ENCODE measurements at regions not wholly inside any gene's neighbourhood (a gene's known extent, or its start where the extent isn't known, plus 50 kb on each side); places are given as distances from the start of the nearest gene placed in this dataset.
"Not testable (repeated sequence)": the region's sequence is repeated elsewhere in the genome, so short reads cannot be mapped to it uniquely, and the experiment has no call there.

DNA sequence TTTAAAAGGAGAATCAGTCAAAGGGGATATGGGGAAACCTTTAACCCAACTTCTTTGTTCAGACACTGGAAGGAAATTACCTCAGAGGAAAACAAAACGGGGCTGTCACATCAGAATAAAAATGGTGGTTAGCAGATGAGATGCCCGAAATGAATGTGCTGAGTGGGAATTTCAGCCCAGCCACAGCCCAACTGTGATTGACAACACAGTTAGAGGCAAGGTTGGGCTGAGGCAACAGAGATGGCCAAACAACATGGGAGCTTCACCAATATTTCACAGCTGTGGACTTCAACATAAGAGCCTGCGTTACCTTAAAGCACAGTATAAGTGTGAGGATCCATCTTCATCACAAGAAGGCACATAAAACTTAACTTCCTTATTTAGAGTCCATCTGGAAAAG is 133.5 kb upstream of the PTPRZ1 start:
- Histone ChIP-seq H3K36me3 (ENCODE audit: insufficient read depth, low read length) (no peaks in the 10 kb centered on the region), H2AFZ (ENCODE audit: low read length) (no peak overlapping the region), H3K9me3 (ENCODE audit: insufficient read depth, low read depth, low read length) (no peaks in the 10 kb centered on the region), H3K4me2 (ENCODE audit: low read depth, low read length, poor library complexity, severe bottlenecking) (no peak overlapping the region), H3K4me1 (ENCODE audit: insufficient read depth, low read length, poor library complexity, severe bottlenecking) (no peaks in the 10 kb centered on the region), H3K4me3 (ENCODE audit: low read length, poor library complexity, severe bottlenecking) (no peak overlapping the region), H3K9ac (ENCODE audit: low read depth, low read length, poor library complexity, severe bottlenecking) (no peak overlapping the region), H3K9me2 (replicated peaks; ENCODE audit: low read depth, low read length) (no peaks in the 10 kb centered on the region), H3K79me2 (ENCODE audit: insufficient read depth, low read length) (no peaks in the 10 kb centered on the region), H4K20me1 (ENCODE audit: insufficient read depth, low read length, poor library complexity, severe bottlenecking) (no peaks in the 10 kb centered on the region), H3K27me3 (ENCODE audit: insufficient read depth, low read length, poor library complexity, severe bottlenecking) (no peaks in the 10 kb centered on the region), H3F3A (ENCODE audit: low read depth) (no peaks in the 10 kb centered on the region)
- TF ChIP-seq EZH2phosphoT487 (IDR thresholded peaks at IDR 0.05; ENCODE audit: borderline replicate concordance) = no peak
- TF ChIP-seq, protein P1, sequence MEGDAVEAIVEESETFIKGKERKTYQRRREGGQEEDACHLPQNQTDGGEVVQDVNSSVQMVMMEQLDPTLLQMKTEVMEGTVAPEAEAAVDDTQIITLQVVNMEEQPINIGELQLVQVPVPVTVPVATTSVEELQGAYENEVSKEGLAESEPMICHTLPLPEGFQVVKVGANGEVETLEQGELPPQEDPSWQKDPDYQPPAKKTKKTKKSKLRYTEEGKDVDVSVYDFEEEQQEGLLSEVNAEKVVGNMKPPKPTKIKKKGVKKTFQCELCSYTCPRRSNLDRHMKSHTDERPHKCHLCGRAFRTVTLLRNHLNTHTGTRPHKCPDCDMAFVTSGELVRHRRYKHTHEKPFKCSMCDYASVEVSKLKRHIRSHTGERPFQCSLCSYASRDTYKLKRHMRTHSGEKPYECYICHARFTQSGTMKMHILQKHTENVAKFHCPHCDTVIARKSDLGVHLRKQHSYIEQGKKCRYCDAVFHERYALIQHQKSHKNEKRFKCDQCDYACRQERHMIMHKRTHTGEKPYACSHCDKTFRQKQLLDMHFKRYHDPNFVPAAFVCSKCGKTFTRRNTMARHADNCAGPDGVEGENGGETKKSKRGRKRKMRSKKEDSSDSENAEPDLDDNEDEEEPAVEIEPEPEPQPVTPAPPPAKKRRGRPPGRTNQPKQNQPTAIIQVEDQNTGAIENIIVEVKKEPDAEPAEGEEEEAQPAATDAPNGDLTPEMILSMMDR (conservative IDR thresholded peaks at IDR 0.05; ENCODE audit: low read length) = no peak

DNA sequence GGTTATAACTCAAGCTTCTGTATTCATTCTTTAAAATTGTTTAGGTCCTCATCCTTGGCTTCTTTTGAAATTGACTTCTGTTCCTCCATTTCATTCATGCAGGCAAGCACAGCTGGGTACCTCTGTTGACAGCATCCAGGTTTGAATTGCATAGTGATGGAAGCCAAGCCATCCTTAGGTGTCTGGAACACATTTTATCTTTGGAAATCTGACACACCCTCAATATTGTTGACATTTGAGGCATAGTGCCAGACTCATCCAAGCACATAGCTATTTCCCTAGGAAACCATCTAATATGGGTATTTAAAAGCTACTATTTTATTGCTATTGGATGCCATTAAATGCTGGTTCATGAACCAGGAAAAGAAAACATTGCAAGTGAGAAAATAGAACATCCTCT is 142.1 kb upstream of the PTPRZ1 start:
- Histone ChIP-seq H3K36me3 (ENCODE audit: insufficient read depth, low read length) (no peaks in the 10 kb centered on the region), H3K4me3 (ENCODE audit: low read length, poor library complexity, severe bottlenecking) (no peak overlapping the region), H3K9me3 (ENCODE audit: insufficient read depth, low read depth, low read length) (no peaks in the 10 kb centered on the region), H3K9me2 (replicated peaks; ENCODE audit: low read depth, low read length) (no peaks in the 10 kb centered on the region), H2AFZ (ENCODE audit: low read length) (no peak overlapping the region), H3K4me2 (ENCODE audit: low read depth, low read length, poor library complexity, severe bottlenecking) (no peak overlapping the region), H3F3A (ENCODE audit: low read depth) (no peaks in the 10 kb centered on the region), H3K27me3 (ENCODE audit: insufficient read depth, low read length, poor library complexity, severe bottlenecking) (no peaks in the 10 kb centered on the region), H3K4me1 (ENCODE audit: insufficient read depth, low read length, poor library complexity, severe bottlenecking) (no peaks in the 10 kb centered on the region), H3K9ac (ENCODE audit: low read depth, low read length, poor library complexity, severe bottlenecking) (no peak overlapping the region), H4K20me1 (ENCODE audit: insufficient read depth, low read length, poor library complexity, severe bottlenecking) (no peaks in the 10 kb centered on the region), H3K79me2 (ENCODE audit: insufficient read depth, low read length) (no peaks in the 10 kb centered on the region)
- TF ChIP-seq, protein P1 (conservative IDR thresholded peaks at IDR 0.05; ENCODE audit: low read length) = no peak
- TF ChIP-seq EZH2phosphoT487 (IDR thresholded peaks at IDR 0.05; ENCODE audit: borderline replicate concordance) = no peak

DNA sequence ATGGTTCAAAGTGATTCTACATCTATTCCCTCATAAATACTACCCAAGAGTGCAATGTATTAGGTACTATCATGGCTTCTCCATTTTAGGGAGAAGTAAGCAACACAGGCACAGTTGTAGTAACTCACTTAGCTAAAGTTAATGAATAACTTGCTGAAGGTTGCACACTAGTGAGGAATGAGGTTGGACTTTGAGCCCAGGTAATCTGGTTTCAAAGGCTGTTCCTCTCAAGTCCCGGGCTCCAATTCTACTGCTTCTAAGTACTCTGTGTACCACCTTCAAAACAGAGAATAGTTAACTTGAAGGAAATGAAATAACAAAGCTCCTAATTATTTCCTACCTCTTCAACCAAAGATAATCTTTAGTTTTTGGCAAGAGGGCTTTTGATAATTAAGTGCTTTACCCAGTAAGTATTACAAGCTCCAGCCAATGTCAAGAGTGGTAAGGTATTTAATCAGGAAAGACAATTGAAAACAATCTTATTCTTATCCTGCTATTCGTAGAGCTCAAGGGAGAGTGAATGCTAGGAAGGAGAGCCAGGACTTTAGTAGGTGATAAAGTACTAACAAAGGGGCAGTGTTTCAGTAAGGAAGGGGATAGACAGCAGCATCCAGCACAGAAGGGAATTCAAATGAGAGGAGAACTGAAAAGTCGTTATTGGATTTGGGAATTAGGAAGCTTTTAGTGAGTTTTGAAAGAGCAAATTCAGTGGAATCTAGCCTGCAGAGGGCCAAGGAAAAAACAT is 158.2 kb upstream of the PTPRZ1 start:
- H3K4me2 ChIP-seq (ENCODE audit: low read depth, low read length, poor library complexity, severe bottlenecking) = no peak overlapping the region
- H3K9me3 ChIP-seq (ENCODE audit: insufficient read depth, low read depth, low read length) = no peaks in the 10 kb centered on the region
- H3K9ac ChIP-seq (ENCODE audit: low read depth, low read length, poor library complexity, severe bottlenecking) = no peak overlapping the region
- H3K9me2 ChIP-seq (replicated peaks; ENCODE audit: low read depth, low read length) = no peaks in the 10 kb centered on the region
- no peak for TF ChIP-seq EZH2phosphoT487 (IDR thresholded peaks at IDR 0.05; ENCODE audit: borderline replicate concordance)
- TF ChIP-seq, protein P1 (conservative IDR thresholded peaks at IDR 0.05; ENCODE audit: low read length) = no peak
- no peaks in the 10 kb centered on the region for H3K4me1 ChIP-seq (ENCODE audit: insufficient read depth, low read length, poor library complexity, severe bottlenecking)
- H3F3A ChIP-seq (ENCODE audit: low read depth) = no peaks in the 10 kb centered on the region
- no peaks in the 10 kb centered on the region for H3K79me2 ChIP-seq (ENCODE audit: insufficient read depth, low read length)
- H3K4me3 ChIP-seq (ENCODE audit: low read length, poor library complexity, severe bottlenecking) = no peak overlapping the region
- no peaks in the 10 kb centered on the region for H4K20me1 ChIP-seq (ENCODE audit: insufficient read depth, low read length, poor library complexity, severe bottlenecking)
- H3K36me3 ChIP-seq (ENCODE audit: insufficient read depth, low read length) = no peaks in the 10 kb centered on the region
- no peaks in the 10 kb centered on the region for H3K27me3 ChIP-seq (ENCODE audit: insufficient read depth, low read length, poor library complexity, severe bottlenecking)
- no peak overlapping the region for H2AFZ ChIP-seq (ENCODE audit: low read length)

DNA sequence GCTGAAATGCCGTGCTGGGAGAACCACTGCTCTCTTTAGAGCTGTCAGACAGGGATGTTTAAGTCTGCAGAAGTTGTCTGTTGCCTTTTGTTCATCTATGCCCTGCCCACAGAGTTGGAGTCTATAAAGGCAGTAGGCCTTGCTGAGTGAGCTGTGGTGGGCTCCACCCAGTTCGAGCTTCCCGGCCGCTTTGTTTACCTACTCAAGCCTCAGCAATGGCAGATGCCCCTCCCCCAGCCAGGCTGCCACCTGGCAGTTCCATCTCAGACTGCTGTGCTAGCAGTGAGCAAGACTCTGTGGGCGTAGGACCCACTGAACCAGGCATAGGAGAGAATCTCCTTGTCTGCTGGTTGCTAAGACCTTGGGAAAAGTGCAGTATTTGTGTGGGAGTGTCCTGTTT is 160.0 kb upstream of the PTPRZ1 start:
- H3K36me3 ChIP-seq (ENCODE audit: insufficient read depth, low read length); H3K4me3 ChIP-seq (ENCODE audit: low read length, poor library complexity, severe bottlenecking); H3K27me3 ChIP-seq (ENCODE audit: insufficient read depth, low read length, poor library complexity, severe bottlenecking); H3K9ac ChIP-seq (ENCODE audit: low read depth, low read length, poor library complexity, severe bottlenecking); H3K79me2 ChIP-seq (ENCODE audit: insufficient read depth, low read length); H3F3A ChIP-seq (ENCODE audit: low read depth); H3K4me1 ChIP-seq (ENCODE audit: insufficient read depth, low read length, poor library complexity, severe bottlenecking); H3K9me2 ChIP-seq (replicated peaks; ENCODE audit: low read depth, low read length); H3K9me3 ChIP-seq (ENCODE audit: insufficient read depth, low read depth, low read length); H4K20me1 ChIP-seq (ENCODE audit: insufficient read depth, low read length, poor library complexity, severe bottlenecking); H2AFZ ChIP-seq (ENCODE audit: low read length); H3K4me2 ChIP-seq (ENCODE audit: low read depth, low read length, poor library complexity, severe bottlenecking): not testable (repeated sequence)

Data from Loucy (cell line).